Stimulated activated CD8-positive, alpha-beta memory T cell treated with anti-CD3 and anti-CD28 coated beads, Interleukin-7, amount 100 ng/mL, for 48 hours (primary cell): ENCODE measurements at regions not wholly inside any gene's neighbourhood (a gene's known extent, or its start where the extent isn't known, plus 50 kb on each side); places are given as distances from the start of the nearest gene placed in this dataset.
"Not testable (repeated sequence)": the region's sequence is repeated elsewhere in the genome, so short reads cannot be mapped to it uniquely, and the experiment has no call there.

Experiments
- DNase-seq, 2 donors: peaks; one replicate each; pipeline ENCODE4 v3.0.0-alpha.2; 2020; ENCODE audit warnings: low read depth in 1 of 2; ENCODE audit errors: extremely low read depth in 1 of 2

DNA sequence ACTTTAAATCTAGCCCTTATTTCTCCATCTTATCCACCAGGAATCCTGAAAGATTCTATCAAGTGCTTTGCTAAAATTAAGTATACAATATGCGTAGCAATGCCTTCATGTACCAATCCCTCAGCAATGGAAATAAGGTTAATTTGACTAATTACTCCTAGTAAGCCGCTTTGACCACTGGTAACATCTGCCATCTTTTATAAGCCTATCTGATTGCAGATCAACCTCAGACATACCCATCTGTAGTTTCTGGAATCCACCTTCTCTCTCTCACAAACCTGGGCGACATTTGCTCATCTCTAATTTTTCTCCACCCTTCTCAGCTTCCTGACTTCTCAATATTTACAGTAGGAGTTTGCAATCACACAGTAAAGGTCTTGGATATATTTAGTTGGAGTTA lies 138.8 kb upstream of the CRHR1 start:
- no peak for DNase-seq

DNA sequence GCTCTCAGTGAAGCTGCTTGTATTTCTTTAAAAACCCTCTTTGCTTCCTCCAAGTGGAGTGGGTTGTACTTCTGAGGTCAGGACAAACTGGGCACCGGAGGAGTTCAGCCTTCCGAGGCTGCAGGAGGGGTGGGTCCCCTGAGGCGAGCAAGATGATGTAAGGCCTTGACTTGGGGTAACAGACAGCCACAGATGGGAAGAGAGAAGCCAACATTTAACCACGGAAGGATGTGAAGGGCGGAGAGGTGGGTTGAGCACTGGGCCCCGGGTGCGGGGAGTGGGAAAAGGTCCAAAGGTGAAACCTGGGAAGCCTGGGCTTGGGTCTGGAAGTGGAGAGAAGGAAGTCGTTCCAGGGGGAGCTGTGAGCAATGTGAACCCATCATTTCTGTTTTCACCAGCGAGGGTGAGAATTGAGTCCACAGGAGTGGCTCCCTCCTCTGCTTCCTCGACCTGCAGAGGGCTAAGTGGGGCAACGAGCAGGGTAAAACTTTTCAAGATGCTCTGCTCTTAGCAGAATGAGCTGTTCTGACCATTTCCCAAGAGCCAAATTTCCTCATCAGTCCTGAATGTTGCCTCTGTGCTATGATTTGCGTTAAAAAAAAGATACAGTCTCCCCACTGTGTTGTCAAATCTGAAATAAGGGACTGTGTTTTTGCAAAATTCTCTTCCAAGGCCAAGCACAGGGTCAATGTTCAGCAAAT lies 137.7 kb upstream of the CRHR1 start:
- no peak for DNase-seq

GRCh38 chr17:45648642-45649041 lies 135.5 kb upstream of the CRHR1 start:
- DNase-seq: no peak

- DNase-seq: no peak
Measured at GRCh38 chr17:45649796-45650195, 134.3 kb upstream of the CRHR1 start.

- no peak for DNase-seq
Measured at GRCh38 chr17:45650561-45650960, 133.6 kb upstream of the CRHR1 start.

DNA sequence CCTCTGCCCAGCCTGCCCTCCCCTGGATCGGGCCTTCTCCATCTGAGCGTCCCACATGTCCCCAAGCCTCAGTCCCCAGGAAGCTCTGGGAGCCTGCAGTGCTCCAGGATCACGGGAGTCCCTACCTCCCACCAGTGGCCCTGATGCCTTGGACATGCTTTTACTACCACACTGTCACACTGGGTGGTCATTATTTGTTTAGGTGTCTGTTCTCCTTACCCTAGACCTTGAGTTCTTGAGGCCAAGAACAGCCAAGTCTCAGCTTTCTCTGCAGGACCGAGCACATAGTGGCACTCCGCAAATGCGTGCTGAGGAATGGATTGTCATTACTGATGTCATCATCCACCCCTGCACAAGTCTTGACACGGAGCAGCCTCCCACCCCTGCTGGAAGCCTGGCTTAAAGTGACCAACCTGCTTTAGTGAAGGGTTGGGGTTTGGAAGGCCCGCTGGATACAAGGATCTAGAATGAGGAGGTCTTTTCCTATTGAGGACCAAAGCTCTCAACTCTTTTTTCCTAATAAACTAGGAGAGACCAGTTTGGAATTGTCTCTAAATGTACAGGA lies 132.9 kb upstream of the CRHR1 start:
- no peak for DNase-seq

- DNase-seq: no peak
Measured at GRCh38 chr17:45653616-45654015, 130.5 kb upstream of the CRHR1 start.

DNA sequence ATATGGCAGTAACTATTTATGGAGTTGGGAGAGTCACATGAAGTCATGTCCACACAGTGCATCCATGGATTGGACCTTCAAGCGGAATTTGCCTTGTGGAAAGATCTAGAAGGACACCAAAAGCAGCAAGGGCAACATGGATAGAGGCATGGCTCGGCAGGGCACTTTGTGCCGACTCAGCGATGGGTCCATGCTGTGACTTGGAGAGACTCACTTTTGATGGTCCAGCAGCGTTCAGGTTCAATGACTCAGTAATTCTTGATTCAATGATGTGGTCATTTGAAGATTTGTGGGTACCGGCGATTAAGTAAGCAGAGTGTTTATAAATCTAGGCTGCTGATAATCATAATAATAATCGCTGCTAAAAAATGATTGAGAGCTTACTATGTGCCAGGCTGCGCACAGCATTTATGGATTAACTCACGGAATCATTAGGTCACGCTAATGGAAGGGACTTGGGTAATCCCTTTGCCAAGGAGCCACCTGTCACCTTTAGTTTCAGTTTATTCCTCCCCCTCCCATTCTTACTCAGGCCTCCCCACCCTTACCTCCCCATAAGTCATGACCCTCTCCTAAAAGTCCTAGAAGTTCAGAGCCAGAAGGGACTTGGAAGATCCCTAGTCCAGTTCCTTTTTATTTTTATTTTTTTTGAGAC lies 127.5 kb upstream of the CRHR1 start:
- no peak for DNase-seq

GRCh38 chr17:45660474-45660873 lies 123.6 kb upstream of the CRHR1 start:
- DNase-seq: no peak

DNA sequence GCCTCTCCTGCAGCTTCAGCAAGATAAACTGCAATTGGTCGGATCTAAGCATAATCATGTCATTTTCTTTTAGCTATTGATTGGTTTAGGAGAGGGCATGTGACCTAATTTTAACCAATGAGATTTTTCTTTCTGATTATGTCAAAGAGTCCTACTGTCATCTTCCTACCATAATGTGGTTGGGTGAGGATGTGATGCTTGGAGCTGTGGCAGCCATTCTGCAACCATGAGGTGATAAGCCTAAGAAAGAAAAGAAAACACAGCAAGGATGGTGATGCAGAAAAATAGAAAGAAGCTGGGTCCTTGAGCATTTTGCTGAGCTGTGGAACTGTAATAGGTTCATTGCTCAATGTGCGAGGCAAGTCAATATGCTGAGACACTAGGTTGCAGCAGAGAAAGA lies 121.7 kb upstream of the CRHR1 start:
- DNase-seq: no peak

DNA sequence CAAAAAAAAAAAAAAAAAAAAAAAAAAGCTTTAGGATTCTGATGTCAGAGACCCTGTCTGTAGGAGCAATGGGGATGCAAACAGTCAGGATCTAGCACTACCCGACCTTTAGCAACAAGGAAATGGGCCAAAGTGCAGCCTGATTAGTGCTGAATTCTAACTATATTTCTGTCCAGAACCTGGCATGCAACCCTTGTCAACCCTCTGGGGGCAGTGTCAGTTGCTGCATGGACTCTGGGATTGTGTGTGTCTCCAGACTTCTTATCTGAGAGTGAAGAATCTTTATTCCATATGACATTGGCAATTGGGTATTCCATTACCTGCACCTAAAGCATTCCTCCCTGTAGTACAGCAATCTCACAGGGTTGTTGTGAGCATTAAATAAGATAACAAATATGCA lies 120.3 kb upstream of the CRHR1 start:
- DNase-seq: no peak

DNA sequence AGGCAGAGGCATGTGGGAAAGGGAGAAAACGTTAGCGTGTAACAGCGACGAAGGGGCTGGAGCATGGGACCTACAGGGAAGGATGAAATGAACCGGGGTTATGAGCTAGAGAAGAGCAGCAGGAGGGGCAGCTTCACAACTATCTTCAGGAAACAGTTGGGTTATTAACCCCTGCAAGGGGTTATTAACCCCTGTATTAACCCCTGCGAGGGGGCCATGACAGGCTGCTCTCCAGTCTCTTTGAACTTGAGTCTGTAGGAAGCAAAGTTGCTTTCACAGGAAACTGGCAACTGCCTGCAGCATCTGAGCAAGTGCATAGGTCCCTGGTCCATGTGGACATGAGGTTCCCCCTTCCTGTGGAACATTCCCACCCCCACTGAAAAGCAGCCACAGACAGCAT lies 119.2 kb upstream of the CRHR1 start:
- DNase-seq: no peak

GRCh38 chr17:45666046-45666600 lies 118.0 kb upstream of the CRHR1 start:
- DNase-seq: no peak

GRCh38 chr17:45666641-45667040 lies 117.5 kb upstream of the CRHR1 start:
- DNase-seq: no peak

GRCh38 chr17:45667591-45668171 lies 116.4 kb upstream of the CRHR1 start:
- DNase-seq: no peak

- DNase-seq: no peak
Measured at GRCh38 chr17:45668316-45668715, 115.8 kb upstream of the CRHR1 start.

DNA sequence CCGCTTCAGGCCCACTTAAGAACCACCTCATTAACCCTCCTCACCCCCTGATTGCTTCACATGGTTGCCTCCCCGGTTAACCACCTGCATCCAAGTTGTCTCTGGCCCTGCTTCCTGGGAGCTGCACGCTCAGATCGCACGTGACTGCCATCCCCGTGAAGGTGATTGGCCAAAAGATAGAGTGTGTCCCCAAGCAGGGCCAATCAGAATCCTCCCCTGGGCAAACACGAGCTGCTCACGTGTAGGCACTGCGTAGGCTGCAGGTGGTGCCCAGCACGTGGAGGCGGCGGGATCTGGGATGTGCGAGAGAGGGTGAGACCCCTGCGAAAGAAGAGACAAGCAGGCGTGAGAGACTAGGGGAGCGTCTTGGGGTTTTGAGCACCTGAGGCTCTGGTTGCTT lies 111.8 kb upstream of the CRHR1 start:
- no peak for DNase-seq

- DNase-seq: no peak
Measured at GRCh38 chr17:45672792-45673191, 111.3 kb upstream of the CRHR1 start.

DNA sequence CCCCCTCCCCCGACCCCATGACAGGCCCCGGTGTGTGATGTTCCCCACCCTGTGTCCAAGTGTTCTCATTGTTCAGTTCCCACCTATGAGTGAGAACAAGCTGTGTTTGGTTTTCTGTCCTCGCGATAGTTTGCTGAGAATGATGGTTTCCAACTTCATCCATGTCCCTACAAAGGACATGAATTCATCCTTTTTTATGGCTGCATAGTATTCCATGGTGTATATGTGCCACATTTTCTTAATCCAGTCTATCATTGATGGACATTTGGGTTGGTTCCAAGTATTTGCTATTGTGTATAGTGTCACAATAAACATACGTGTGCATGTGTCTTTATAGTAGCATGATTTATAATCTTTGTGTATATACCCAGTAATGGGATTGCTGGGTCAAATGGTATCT lies 110.4 kb upstream of the CRHR1 start:
- not testable (repeated sequence) for DNase-seq

- no peak for DNase-seq
Measured at GRCh38 chr17:45675012-45675411, 109.1 kb upstream of the CRHR1 start.

DNA sequence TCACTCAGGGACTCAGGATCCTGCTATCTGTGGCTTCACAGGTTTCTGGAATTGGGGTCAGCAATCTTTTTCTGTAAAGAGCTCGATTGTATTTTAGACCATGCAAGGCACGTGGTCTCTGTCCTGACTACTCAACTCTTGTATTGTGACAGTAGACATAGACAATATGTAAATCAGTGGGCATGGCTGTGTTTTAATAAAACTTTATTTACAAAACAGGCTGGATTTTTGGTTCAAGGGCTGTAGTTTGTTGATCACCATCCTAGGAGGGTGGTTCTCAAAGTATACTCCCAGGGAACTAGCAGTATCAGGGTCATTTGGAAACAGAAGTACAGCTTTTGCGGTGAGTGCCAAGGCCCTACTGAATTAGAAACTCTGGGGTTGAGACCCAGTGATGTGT lies 108.2 kb upstream of the CRHR1 start:
- DNase-seq: no peak

- DNase-seq: no peak
Measured at GRCh38 chr17:45676695-45677094, 107.4 kb upstream of the CRHR1 start.
